ENCODE measurements at regions not wholly inside any gene's neighbourhood (a gene's known extent, or its start where the extent isn't known, plus 50 kb on each side); places are given as distances from the start of the nearest gene placed in this dataset.

- Histone ChIP-seq H3K27me3 (ENCODE audit: control insufficient read depth, insufficient read depth, low read length) (no peaks in the 10 kb centered on the region), H3K27ac (ENCODE audit: low read depth, low read length) (no peak overlapping the region), H3K9me3 (ENCODE audit: control insufficient read depth, insufficient read depth, low read length) (no peaks in the 10 kb centered on the region), H3K4me3 (ENCODE audit: low read depth, low read length) (no peak overlapping the region)
- no peak for TF ChIP-seq CTCF (IDR thresholded peaks at IDR 0.05; ENCODE audit: low read depth, low read length)
- DNase-seq (ENCODE audit: low read depth, low spot score), result no peak
- CTCF ChIA-PET, result no interaction called here
- POLR2A ChIA-PET, result no interaction called here
These were observed 748.9 kb upstream of the NXPH2 start for GRCh38 chr2:139529080-139529479.

GRCh38 chr2:139526781-139527180 lies 746.6 kb upstream of the NXPH2 start:
- H3K4me3 ChIP-seq (ENCODE audit: low read depth, low read length), result no peak overlapping the region
- no peaks in the 10 kb centered on the region for H3K27me3 ChIP-seq (ENCODE audit: control insufficient read depth, insufficient read depth, low read length)
- no peak for DNase-seq (ENCODE audit: low read depth, low spot score)
- ChIA-PET POLR2A (no interaction called here), CTCF (no interaction called here)
- TF ChIP-seq CTCF (IDR thresholded peaks at IDR 0.05; ENCODE audit: low read depth, low read length), result no peak
- no peak overlapping the region for H3K27ac ChIP-seq (ENCODE audit: low read depth, low read length)
- H3K9me3 ChIP-seq (ENCODE audit: control insufficient read depth, insufficient read depth, low read length), result no peaks in the 10 kb centered on the region

GRCh38 chr2:139518321-139518720 lies 738.1 kb upstream of the NXPH2 start:
- Histone ChIP-seq H3K4me3 (ENCODE audit: low read depth, low read length) (no peak overlapping the region), H3K27me3 (ENCODE audit: control insufficient read depth, insufficient read depth, low read length) (no peaks in the 10 kb centered on the region), H3K27ac (ENCODE audit: low read depth, low read length) (no peak overlapping the region), H3K9me3 (ENCODE audit: control insufficient read depth, insufficient read depth, low read length) (peaks cover 4% of the 10 kb centered on the region; the same call in 1 of the 2 replicates)
- POLR2A ChIA-PET, result no interaction called here
- CTCF ChIA-PET, result no interaction called here
- no peak for TF ChIP-seq CTCF (IDR thresholded peaks at IDR 0.05; ENCODE audit: low read depth, low read length)
- no peak for DNase-seq (ENCODE audit: low read depth, low spot score)

- Histone ChIP-seq H3K4me3 (ENCODE audit: low read depth, low read length) (no peak overlapping the region), H3K27ac (ENCODE audit: low read depth, low read length) (no peak overlapping the region), H3K9me3 (ENCODE audit: control insufficient read depth, insufficient read depth, low read length) (no peaks in the 10 kb centered on the region), H3K27me3 (ENCODE audit: control insufficient read depth, insufficient read depth, low read length) (no peaks in the 10 kb centered on the region)
- no peak for TF ChIP-seq CTCF (IDR thresholded peaks at IDR 0.05; ENCODE audit: low read depth, low read length)
- no peak for DNase-seq (ENCODE audit: low read depth, low spot score)
- POLR2A ChIA-PET, result no interaction called here
- CTCF ChIA-PET, result no interaction called here
These were observed 734.8 kb upstream of the NXPH2 start for GRCh38 chr2:139514951-139515350.

GRCh38 chr2:139495851-139496250 lies 715.7 kb upstream of the NXPH2 start:
- no peak for DNase-seq (ENCODE audit: low read depth, low spot score)
- Histone ChIP-seq H3K4me3 (ENCODE audit: low read depth, low read length) (no peak overlapping the region), H3K27me3 (ENCODE audit: control insufficient read depth, insufficient read depth, low read length) (no peaks in the 10 kb centered on the region), H3K27ac (ENCODE audit: low read depth, low read length) (no peak overlapping the region), H3K9me3 (ENCODE audit: control insufficient read depth, insufficient read depth, low read length) (no peaks in the 10 kb centered on the region; the same call in 1 of the 2 replicates)
- ChIA-PET POLR2A (no interaction called here), CTCF (no interaction called here)
- no peak for TF ChIP-seq CTCF (IDR thresholded peaks at IDR 0.05; ENCODE audit: low read depth, low read length)
